ENCODE measurements at regions not wholly inside any gene's neighbourhood (a gene's known extent, or its start where the extent isn't known, plus 50 kb on each side); places are given as distances from the start of the nearest gene placed in this dataset.

- no peak for DNase-seq (ENCODE audit: low spot score)
Measured at GRCh38 chr20:40806929-40807820, 118.1 kb upstream of the MAFB start.

- no peak for DNase-seq (ENCODE audit: low spot score)
Measured at GRCh38 chr20:40807821-40808170, 118.8 kb upstream of the MAFB start.

- no peak for DNase-seq (ENCODE audit: low spot score)
Measured at GRCh38 chr20:40808936-40809335, 119.9 kb upstream of the MAFB start.

- no peak for DNase-seq (ENCODE audit: low spot score)
Measured at GRCh38 chr20:40809361-40809760, 120.3 kb upstream of the MAFB start.

GRCh38 chr20:40810332-40811000, 121.4 kb upstream of the MAFB start:
- no peak for DNase-seq (ENCODE audit: low spot score)

GRCh38 chr20:40811004-40811403, 122.0 kb upstream of the MAFB start:
- no peak for DNase-seq (ENCODE audit: low spot score)

- no peak for DNase-seq (ENCODE audit: low spot score)
Measured at GRCh38 chr20:40811660-40812414, 122.8 kb upstream of the MAFB start.

- no peak for DNase-seq (ENCODE audit: low spot score)
Measured at GRCh38 chr20:40812415-40812925, 123.4 kb upstream of the MAFB start.

- no peak for DNase-seq (ENCODE audit: low spot score)
Measured at GRCh38 chr20:40813029-40813431, 124.0 kb upstream of the MAFB start.

GRCh38 chr20:40813708-40814630, 124.9 kb upstream of the MAFB start:
- no peak for DNase-seq (ENCODE audit: low spot score)

- DNase-seq (ENCODE audit: low spot score) = no peak
Measured at GRCh38 chr20:40814631-40814960, 125.6 kb upstream of the MAFB start.

- DNase-seq (ENCODE audit: low spot score) = no peak
Measured at GRCh38 chr20:40815156-40816038, 126.4 kb upstream of the MAFB start.

GRCh38 chr20:40816039-40816352, 127.0 kb upstream of the MAFB start:
- no peak for DNase-seq (ENCODE audit: low spot score)

- no peak for DNase-seq (ENCODE audit: low spot score)
Measured at GRCh38 chr20:40821429-40821828, 132.4 kb upstream of the MAFB start.

GRCh38 chr20:40826699-40827098, 137.7 kb upstream of the MAFB start:
- DNase-seq (ENCODE audit: low spot score) = no peak

GRCh38 chr20:40835321-40835720, 146.3 kb upstream of the MAFB start:
- DNase-seq (ENCODE audit: low spot score) = no peak

GRCh38 chr20:40838509-40838908, 149.5 kb upstream of the MAFB start:
- no peak for DNase-seq (ENCODE audit: low spot score)

GRCh38 chr20:40843251-40843650, 154.2 kb upstream of the MAFB start:
- no peak for DNase-seq (ENCODE audit: low spot score)

GRCh38 chr20:40844332-40844731, 155.3 kb upstream of the MAFB start:
- no peak for DNase-seq (ENCODE audit: low spot score)

- DNase-seq (ENCODE audit: low spot score) = no peak
Measured at GRCh38 chr20:40848096-40848495, 159.1 kb upstream of the MAFB start.

GRCh38 chr20:40848526-40848925, 159.5 kb upstream of the MAFB start:
- no peak for DNase-seq (ENCODE audit: low spot score)

All from mucosa of gallbladder (tissue), 1 donor.